Activated CD4-positive, alpha-beta T cell treated with anti-CD3 and anti-CD28 coated beads for 36 hours (primary cell): ENCODE measurements at regions not wholly inside any gene's neighbourhood (a gene's known extent, or its start where the extent isn't known, plus 50 kb on each side); places are given as distances from the start of the nearest gene placed in this dataset.

Experiments used
- ATAC-seq: fragments of 200-7000 bp; cut with Tn5 transposase; one replicate; pipeline ENCODE4 v1.10.0; 2021; ENCODE audit warnings: mild to moderate bottlenecking, moderate library complexity
- CTCF ChIA-PET: fragments of 350-600 bp; sonication (Branson Sonifier 250); formaldehyde crosslinking; loops from one replicate; lab custom pipeline; 2021; ENCODE audit warnings: antibody characterized with exemption; lab: Charles Lee
- POLR2A ChIA-PET: fragments of 350-600 bp; sonication (Branson Sonifier 250); formaldehyde crosslinking; loops from one replicate; lab custom pipeline; 2021; ENCODE audit warnings: antibody characterized with exemption, inconsistent platforms; lab: Charles Lee
- DNase-seq: peaks from one replicate; pipeline ENCODE4 v3.0.0-alpha.2; 2020
- H3K27ac Mint-ChIP-seq: one replicate; pipeline ENCODE4 v1.8.0; 2021; ENCODE audit warnings: mixed read lengths
- H3K27me3 Mint-ChIP-seq: one replicate; pipeline ENCODE4 v1.8.0; 2021; ENCODE audit warnings: mixed read lengths
- H3K36me3 Mint-ChIP-seq: one replicate; pipeline ENCODE4 v1.8.0; 2021; ENCODE audit warnings: low read depth, mixed read lengths
- H3K4me1 Mint-ChIP-seq: one replicate; pipeline ENCODE4 v1.8.0; 2021; ENCODE audit warnings: mixed read lengths
- H3K4me3 Mint-ChIP-seq: one replicate; pipeline ENCODE4 v1.8.0; 2021; ENCODE audit warnings: mild to moderate bottlenecking, moderate library complexity, mixed read lengths
- H3K9me3 Mint-ChIP-seq: one replicate; pipeline ENCODE4 v1.8.0; 2021; ENCODE audit warnings: low read depth, mixed read lengths
- intact Hi-C, 2 experiments: fragments of 100-400 bp; cut with DNase I in 1 of 2; cut with micrococcal nuclease in 1 of 2; formaldehyde crosslinking; loops; one replicate each; pipeline versions ENCODE4 v1.14.2 to v1.15.1; 2022 to 2024; cut with DNase I, micrococcal nuclease

DNA sequence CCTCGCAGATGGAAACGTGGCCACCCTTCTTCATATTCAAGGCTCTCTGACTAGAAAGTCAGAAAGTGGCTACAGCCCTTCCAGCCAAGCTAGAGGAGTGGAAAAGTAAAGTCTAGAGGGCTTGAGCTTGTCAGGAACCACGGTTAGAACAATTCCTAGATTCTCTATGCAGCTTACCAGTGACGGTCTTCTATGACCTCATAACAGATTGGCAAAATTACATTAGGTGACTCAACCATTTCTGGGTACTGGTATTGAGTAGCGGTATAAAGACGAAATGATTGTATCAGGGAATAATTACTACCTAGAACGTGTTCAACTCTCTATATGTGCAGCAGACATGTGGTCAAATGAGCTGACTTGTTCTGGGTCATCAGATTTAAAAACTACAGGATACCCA is 155.0 kb upstream of the RUNX1 start:
- Mint-ChIP-seq H3K27ac (no peak overlapping the region), H3K36me3 (no peaks in the 10 kb centered on the region), H3K9me3 (no peaks in the 10 kb centered on the region), H3K27me3 (no peaks in the 10 kb centered on the region), H3K4me1 (peaks cover 34% of the 10 kb centered on the region), H3K4me3 (no peak overlapping the region)
- intact Hi-C loops = no loop called here
- ATAC-seq (no peak), DNase-seq (no peak)
- ChIA-PET CTCF (interaction anchor here (1.3 to 2.4 kb wide), 2 partner anchors 10 to 11 kb away, joined by 3 to 14 read pairs; no protein-coding TSS in a partner anchor), POLR2A (interaction anchor here (0.5 kb wide), 1 partner anchor 189 kb away, joined by 3 read pairs; no protein-coding TSS in a partner anchor)

DNA sequence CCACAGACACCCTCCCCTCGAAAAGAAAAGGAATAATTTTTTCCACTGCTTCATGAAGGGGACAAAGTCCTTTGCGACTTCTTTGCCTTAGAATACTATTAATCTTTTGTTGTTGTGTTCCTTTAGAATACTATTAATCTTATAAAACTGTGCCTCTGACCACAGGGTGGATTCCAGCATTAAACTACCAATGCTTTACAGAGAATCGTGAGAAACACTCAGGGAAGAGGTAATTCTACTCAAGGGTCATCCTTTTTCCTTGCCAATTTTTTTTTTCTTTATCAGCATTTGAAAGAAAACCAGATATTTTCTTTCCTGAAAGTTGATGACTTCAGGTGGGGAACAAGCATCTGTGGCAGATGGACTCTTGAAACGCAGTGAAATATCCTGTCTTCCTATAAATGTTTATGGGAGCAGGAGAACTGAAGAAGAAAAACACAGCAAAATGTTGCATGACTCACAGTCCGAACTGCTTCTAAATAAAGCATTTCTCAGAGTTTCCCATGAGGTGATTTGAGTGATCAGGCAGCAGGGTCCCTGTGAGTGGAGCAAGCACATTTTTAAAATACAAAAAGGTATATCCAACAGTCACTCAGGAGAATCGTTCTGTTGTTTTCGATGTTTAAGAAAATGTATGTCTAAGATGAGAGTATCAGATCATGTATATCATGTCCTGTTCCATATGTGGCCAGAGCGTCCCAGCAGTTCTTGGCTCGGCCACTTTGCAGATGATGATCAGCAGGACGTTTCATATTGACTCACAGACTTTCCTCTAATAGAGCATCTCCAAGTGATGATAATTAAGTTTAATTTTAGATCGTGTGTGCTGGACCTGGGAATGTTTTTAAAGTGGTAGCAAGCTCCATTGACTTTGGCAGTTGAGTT is 154.2 kb upstream of the RUNX1 start:
- H3K27me3 Mint-ChIP-seq = no peaks in the 10 kb centered on the region
- intact Hi-C loops = no loop called here
- H3K4me1 Mint-ChIP-seq = peaks cover 42% of the 10 kb centered on the region
- H3K36me3 Mint-ChIP-seq = no peaks in the 10 kb centered on the region
- ChIA-PET POLR2A (no interaction called here), CTCF (interaction anchor here (1.3 kb wide), 1 partner anchor 9 kb away, joined by 3 read pairs; no protein-coding TSS in a partner anchor)
- ATAC-seq (no peak), DNase-seq (no peak)
- H3K9me3 Mint-ChIP-seq = no peaks in the 10 kb centered on the region
- H3K27ac Mint-ChIP-seq = peak overlapping the region; percentile 7
- no peak overlapping the region for H3K4me3 Mint-ChIP-seq

DNA sequence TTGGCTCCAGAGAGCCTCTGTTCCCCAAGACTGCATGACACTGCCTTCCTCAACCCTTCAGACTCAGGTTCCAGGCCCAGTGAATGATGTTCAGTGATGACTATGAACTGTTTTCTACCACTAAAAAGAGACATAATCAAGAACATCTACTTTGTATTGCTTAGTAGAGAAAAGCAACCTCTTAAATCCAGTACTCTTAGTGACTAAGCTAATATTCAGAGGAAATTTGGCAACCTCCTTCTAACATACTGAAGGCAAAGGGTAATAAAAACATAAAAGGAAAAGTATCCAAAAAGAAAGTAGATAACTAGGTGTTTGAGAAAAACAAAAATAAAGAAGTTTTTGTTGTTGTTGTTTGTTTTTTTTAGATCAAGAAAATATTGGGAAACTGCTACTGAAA is 153.3 kb upstream of the RUNX1 start:
- H3K27me3 Mint-ChIP-seq = no peaks in the 10 kb centered on the region
- DNase-seq (no peak), ATAC-seq (no peak)
- no peak overlapping the region for H3K27ac Mint-ChIP-seq
- intact Hi-C loops = no loop called here
- H3K4me1 Mint-ChIP-seq = peaks cover 51% of the 10 kb centered on the region
- ChIA-PET CTCF (interaction anchor here (1.2 kb wide), 1 partner anchor 9 kb away, joined by 3 read pairs; no protein-coding TSS in a partner anchor), POLR2A (interaction anchor here (0.6 kb wide), 1 partner anchor 60 kb away, joined by 3 read pairs; no protein-coding TSS in a partner anchor)
- H3K36me3 Mint-ChIP-seq = no peaks in the 10 kb centered on the region
- H3K9me3 Mint-ChIP-seq = no peaks in the 10 kb centered on the region
- no peak overlapping the region for H3K4me3 Mint-ChIP-seq

DNA sequence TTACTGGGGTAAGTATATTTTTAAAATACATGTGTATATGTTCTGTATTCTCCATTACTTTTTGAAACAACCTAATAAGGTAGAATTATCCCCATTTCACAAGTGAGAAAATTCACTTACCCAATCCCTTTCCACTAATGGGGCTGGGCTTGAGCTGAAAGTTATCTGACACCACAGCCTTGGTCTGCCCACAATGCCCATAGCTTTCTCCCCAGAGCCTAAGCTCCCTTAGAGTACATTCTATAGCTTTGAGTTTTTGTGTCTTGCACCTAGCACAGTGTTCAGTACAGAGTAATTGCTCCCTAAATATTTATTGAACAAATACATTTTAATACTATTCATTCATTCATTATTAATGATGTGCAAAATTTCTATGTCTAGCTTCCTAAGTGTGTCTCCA is 152.7 kb upstream of the RUNX1 start:
- Mint-ChIP-seq H3K36me3 (no peaks in the 10 kb centered on the region), H3K9me3 (peaks cover 5% of the 10 kb centered on the region), H3K27me3 (no peaks in the 10 kb centered on the region), H3K27ac (no peak overlapping the region), H3K4me1 (peaks cover 57% of the 10 kb centered on the region), H3K4me3 (no peak overlapping the region)
- ATAC-seq (no peak), DNase-seq (no peak)
- CTCF ChIA-PET = interaction anchor here (1.2 kb wide), 1 partner anchor 9 kb away, joined by 3 read pairs; no protein-coding TSS in a partner anchor
- intact Hi-C loops = no loop called here
- POLR2A ChIA-PET = interaction anchor here (0.6 kb wide), 1 partner anchor 60 kb away, joined by 3 read pairs; no protein-coding TSS in a partner anchor

DNA sequence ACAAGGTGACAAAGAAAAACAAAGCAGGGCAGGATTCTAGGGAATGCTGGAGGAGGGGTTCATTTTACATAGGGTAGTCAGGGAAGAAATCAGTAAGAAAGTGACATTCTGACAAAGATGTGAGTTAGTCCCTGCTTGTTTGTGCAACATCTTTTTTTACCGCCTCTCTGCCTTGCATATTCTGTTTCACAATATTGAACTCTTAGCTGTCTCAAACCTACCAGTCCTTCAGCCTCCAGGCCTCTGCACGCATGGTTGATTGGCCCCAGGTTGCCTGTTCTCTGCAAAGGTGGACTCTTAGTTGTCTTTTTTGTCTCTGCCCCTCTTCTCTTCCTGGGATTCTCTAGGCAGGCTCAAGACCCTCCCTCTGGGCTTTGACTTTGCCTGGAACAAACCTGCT is 152.2 kb upstream of the RUNX1 start:
- Mint-ChIP-seq H3K27ac (no peak overlapping the region), H3K4me3 (no peak overlapping the region), H3K27me3 (no peaks in the 10 kb centered on the region), H3K36me3 (no peaks in the 10 kb centered on the region), H3K4me1 (peaks cover 57% of the 10 kb centered on the region), H3K9me3 (peaks cover 9% of the 10 kb centered on the region)
- POLR2A ChIA-PET = no interaction called here
- no peak for DNase-seq
- intact Hi-C loops = no loop called here
- ATAC-seq = no peak
- CTCF ChIA-PET = interaction anchor here (0.6 to 1.2 kb wide), 2 partner anchors 10 to 236 kb away, joined by 3 read pairs; no protein-coding TSS in a partner anchor

DNA sequence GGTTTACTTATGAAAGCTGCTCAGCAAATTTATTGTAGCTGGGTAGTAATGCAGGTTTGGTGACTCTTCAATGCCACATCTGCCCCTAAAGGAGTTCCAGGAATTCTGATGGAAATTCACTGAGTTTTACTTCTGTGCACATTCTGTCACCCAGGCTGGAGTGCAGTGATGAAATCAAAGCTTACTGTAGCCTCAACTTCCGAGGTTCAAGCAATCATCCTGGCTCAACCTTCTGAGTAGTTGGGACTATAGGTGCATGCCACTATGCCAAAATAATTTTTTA is 150.6 kb upstream of the RUNX1 start:
- POLR2A ChIA-PET = no interaction called here
- Mint-ChIP-seq H3K27me3 (no peaks in the 10 kb centered on the region), H3K9me3 (peaks cover 12% of the 10 kb centered on the region), H3K36me3 (no peaks in the 10 kb centered on the region), H3K4me1 (peaks cover 46% of the 10 kb centered on the region), H3K27ac (no peak overlapping the region), H3K4me3 (no peak overlapping the region)
- ATAC-seq (no peak), DNase-seq (no peak)
- CTCF ChIA-PET = interaction anchor here (1.3 to 1.5 kb wide), 2 partner anchors 11 to 247 kb away, joined by 3 read pairs; no protein-coding TSS in a partner anchor
- intact Hi-C loops = no loop called here

DNA sequence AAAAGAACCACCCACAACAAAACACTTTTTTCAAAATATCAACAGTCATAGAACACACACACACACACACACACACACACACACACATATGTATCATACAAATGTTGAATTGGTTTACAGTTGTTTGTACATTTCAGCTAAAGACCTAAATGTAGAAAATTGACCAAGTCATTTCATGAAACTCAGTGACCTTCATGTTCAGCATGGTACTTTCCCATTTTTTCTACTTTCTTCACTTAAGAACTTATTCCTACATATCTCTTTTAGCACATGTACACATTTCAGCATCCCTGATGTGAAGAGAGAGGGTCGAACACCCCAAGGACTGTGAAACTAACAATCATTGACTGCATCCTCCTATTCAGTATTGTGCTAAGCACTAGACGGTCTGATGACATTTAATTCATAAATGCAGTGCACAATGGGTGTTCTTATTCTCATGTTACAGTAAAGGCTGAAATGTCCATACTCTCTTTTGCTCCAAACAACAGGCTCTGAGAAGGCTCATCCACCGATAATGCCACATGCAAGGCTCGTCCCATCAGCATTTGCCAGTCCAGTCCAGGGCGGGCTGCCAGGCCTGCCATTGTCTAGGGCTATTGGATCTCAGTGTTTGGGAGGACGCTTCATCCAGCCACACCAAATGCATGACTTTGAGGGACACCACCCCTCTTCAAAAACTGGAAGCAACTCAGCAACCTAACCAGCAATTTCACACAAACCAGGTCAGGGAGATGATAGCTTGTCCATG is 150.1 kb upstream of the RUNX1 start:
- no peaks in the 10 kb centered on the region for H3K36me3 Mint-ChIP-seq
- H3K9me3 Mint-ChIP-seq = peaks cover 12% of the 10 kb centered on the region
- CTCF ChIA-PET = interaction anchor here (0.6 to 1.5 kb wide), 5 partner anchors 8 to 563 kb away, joined by 3 read pairs; no protein-coding TSS in a partner anchor
- no peak for DNase-seq
- H3K27ac Mint-ChIP-seq = no peak overlapping the region
- H3K4me1 Mint-ChIP-seq = peaks cover 44% of the 10 kb centered on the region
- intact Hi-C loops = no loop called here
- no peak overlapping the region for H3K4me3 Mint-ChIP-seq
- POLR2A ChIA-PET = interaction anchor here (0.6 to 0.7 kb wide), 3 partner anchors 43 to 520 kb away, joined by 3 read pairs; no protein-coding TSS in a partner anchor
- H3K27me3 Mint-ChIP-seq = no peaks in the 10 kb centered on the region
- peak; percentile 52 for ATAC-seq

DNA sequence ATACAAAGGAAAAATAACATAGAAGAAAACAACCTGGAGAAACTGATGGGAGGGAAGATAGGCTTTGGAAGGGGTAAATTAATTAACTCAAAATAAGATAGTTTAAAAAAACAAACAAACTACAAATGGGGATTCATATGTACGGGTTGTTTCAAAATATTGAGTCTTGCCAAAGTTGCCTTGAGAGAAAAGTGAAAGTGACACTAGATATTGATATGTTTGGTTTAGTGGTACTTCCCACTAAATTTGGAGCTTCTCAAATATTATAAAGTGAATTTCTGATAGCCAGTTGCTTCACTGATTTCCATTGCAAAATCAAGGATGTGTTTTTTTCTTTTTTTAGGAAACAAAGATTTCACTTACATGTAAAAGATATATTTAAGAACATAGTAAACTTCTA is 149.5 kb upstream of the RUNX1 start:
- H3K4me3 Mint-ChIP-seq = no peak overlapping the region
- intact Hi-C loops = no loop called here
- no peaks in the 10 kb centered on the region for H3K27me3 Mint-ChIP-seq
- CTCF ChIA-PET = interaction anchor here (0.6 to 1.5 kb wide), 4 partner anchors 9 to 563 kb away, joined by 3 read pairs; no protein-coding TSS in a partner anchor
- H3K9me3 Mint-ChIP-seq = peaks cover 13% of the 10 kb centered on the region
- ATAC-seq (peak; percentile 31), DNase-seq (no peak)
- no peaks in the 10 kb centered on the region for H3K36me3 Mint-ChIP-seq
- peak overlapping the region; percentile 45 for H3K27ac Mint-ChIP-seq
- POLR2A ChIA-PET = interaction anchor here (0.6 to 0.7 kb wide), 3 partner anchors 43 to 519 kb away, joined by 3 read pairs; no protein-coding TSS in a partner anchor
- peaks cover 40% of the 10 kb centered on the region for H3K4me1 Mint-ChIP-seq

DNA sequence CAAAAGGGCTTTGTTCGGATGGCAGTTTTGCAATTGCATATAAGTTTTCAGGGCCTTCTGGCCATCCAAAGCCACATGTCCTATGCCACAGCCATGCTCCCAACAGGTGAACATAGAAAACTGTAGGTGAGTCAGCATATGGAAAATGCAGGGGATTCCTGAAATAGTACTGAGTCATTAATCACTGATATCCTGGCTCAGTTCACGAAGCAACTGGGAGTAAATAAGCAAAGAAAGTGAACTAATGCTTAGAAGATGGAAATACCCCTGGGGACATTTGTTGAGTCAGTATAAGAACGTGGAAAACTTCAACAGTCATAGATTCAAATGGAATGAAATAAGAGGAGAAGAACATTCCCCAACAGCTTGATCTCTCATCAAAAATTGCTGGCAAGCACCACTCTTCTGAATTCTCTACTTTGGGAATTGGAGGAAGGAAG is 148.9 kb upstream of the RUNX1 start:
- H3K36me3 Mint-ChIP-seq = no peaks in the 10 kb centered on the region
- H3K27ac Mint-ChIP-seq = peak overlapping the region; percentile 45
- ChIA-PET POLR2A (no interaction called here), CTCF (interaction anchor here (0.6 to 1.4 kb wide), 2 partner anchors 9 to 343 kb away, joined by 3 read pairs; no protein-coding TSS in a partner anchor)
- intact Hi-C loops = no loop called here
- no peaks in the 10 kb centered on the region for H3K27me3 Mint-ChIP-seq
- DNase-seq = no peak
- no peak overlapping the region for H3K4me3 Mint-ChIP-seq
- H3K4me1 Mint-ChIP-seq = peaks cover 34% of the 10 kb centered on the region
- peaks cover 14% of the 10 kb centered on the region for H3K9me3 Mint-ChIP-seq
- no peak for ATAC-seq

DNA sequence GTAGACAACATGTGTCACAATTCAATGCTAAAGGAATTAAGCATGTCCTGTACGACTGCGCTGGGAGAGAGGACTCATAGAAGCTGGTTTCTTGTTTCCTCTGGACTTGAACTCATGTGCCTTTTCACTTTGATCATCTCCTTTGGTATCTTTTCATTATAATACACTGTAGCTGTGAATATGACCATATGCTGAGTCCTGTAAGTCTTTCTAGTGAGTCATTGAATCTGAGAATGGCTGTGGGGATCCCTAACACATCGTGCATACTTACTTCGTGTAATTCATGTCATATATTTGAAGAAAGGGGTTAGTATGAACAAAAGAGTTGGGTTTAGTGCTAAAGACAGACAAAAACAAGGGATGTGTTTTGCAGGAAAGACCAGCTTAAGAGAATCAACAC is 148.1 kb upstream of the RUNX1 start:
- POLR2A ChIA-PET = no interaction called here
- Mint-ChIP-seq H3K4me3 (no peak overlapping the region), H3K36me3 (no peaks in the 10 kb centered on the region), H3K4me1 (peaks cover 31% of the 10 kb centered on the region), H3K27me3 (peaks cover 3% of the 10 kb centered on the region), H3K9me3 (peaks cover 14% of the 10 kb centered on the region), H3K27ac (no peak overlapping the region)
- no peak for DNase-seq
- intact Hi-C loops = no loop called here
- CTCF ChIA-PET = interaction anchor here (1.0 to 1.4 kb wide), 3 partner anchors 11 to 19 kb away, joined by 3 to 4 read pairs (median 4); no protein-coding TSS in a partner anchor
- peak; percentile 72 for ATAC-seq

DNA sequence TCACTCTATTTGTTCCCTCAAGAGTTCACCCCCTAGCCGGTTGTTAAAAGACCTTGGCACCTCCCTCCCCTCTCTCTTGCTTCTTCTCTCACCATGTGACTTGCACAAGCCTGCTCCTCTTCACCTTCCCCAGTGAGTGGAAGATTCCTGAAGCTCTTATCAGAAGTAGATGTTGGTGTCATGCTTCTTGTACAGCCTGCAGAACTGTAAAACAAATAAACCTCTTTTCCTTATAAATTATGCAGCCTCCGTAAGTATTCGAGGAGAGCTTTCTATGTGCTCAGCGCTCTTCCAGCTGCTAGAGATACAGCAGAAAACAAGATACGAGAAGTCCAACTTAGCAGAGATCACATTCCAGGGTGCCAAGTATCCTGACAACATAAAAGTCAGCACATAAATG is 147.0 kb upstream of the RUNX1 start:
- intact Hi-C loops = no loop called here
- CTCF ChIA-PET = interaction anchor here (0.6 to 1.4 kb wide), 4 partner anchors 10 to 148 kb away, joined by 3 to 4 read pairs (median 4); no protein-coding TSS in a partner anchor
- ATAC-seq = no peak
- POLR2A ChIA-PET = no interaction called here
- DNase-seq = no peak
- H3K9me3 Mint-ChIP-seq = peaks cover 14% of the 10 kb centered on the region
- no peak overlapping the region for H3K4me3 Mint-ChIP-seq
- H3K27me3 Mint-ChIP-seq = peaks cover 3% of the 10 kb centered on the region
- peaks cover 32% of the 10 kb centered on the region for H3K4me1 Mint-ChIP-seq
- H3K36me3 Mint-ChIP-seq = no peaks in the 10 kb centered on the region
- no peak overlapping the region for H3K27ac Mint-ChIP-seq
